Fibroblast of lung (primary cell): ENCODE measurements at regions not wholly inside any gene's neighbourhood (a gene's known extent, or its start where the extent isn't known, plus 50 kb on each side); places are given as distances from the start of the nearest gene placed in this dataset.

ENCODE experiments used
- DNase-seq, 2 donors: peaks; one replicate each; pipeline versions ENCODE4 v3.0.0 to v3.0.0-alpha.2; 2010; ENCODE audit warnings: low read depth in 2 of 2
- H2AFZ ChIP-seq: 2 replicates; pipeline ENCODE4 v1.5.1; 2012; ENCODE audit warnings: low read length, control low read depth, inconsistent platforms
- H3K27ac ChIP-seq: 2 replicates; pipeline ENCODE4 v1.5.1; 2011; ENCODE audit warnings: low read length, control low read depth; ENCODE audit not compliant: insufficient read depth
- H3K27me3 ChIP-seq: 2 replicates; pipeline ENCODE4 v1.5.1; 2011; ENCODE audit warnings: mild to moderate bottlenecking, low read length; ENCODE audit not compliant: control insufficient read depth, insufficient read depth
- H3K36me3 ChIP-seq: 2 replicates; pipeline ENCODE4 v1.5.1; 2011; ENCODE audit warnings: low read length; ENCODE audit not compliant: control insufficient read depth, insufficient read depth
- H3K4me1 ChIP-seq: 2 replicates; pipeline ENCODE4 v1.5.1; 2011; ENCODE audit warnings: low read length; ENCODE audit not compliant: control insufficient read depth, insufficient read depth; ENCODE audit errors: extremely low read depth
- H3K4me2 ChIP-seq: 2 replicates; pipeline ENCODE4 v1.5.1; 2011; ENCODE audit warnings: low read length, control low read depth; ENCODE audit not compliant: insufficient read depth; ENCODE audit errors: extremely low read depth
- H3K4me3 ChIP-seq, 4 experiments: fragments of 200-600 bp in 1 of 4; sonication (generic) in 1 of 4; replicated peaks in 1 of 4; 2 replicates each; pipeline ENCODE4 v1.5.1; 2011 to 2016; ENCODE audit warnings: low read length in 4 of 4, low read depth in 3 of 4, mild to moderate bottlenecking in 3 of 4, control low read depth in 2 of 4, inconsistent platforms in 1 of 4, mixed read lengths in 1 of 4; ENCODE audit not compliant: insufficient read depth in 1 of 4; ENCODE audit errors: control extremely low read depth in 1 of 4
- H3K79me2 ChIP-seq: 2 replicates; pipeline ENCODE4 v1.5.1; 2012; ENCODE audit warnings: mild to moderate bottlenecking, low read length, inconsistent platforms; ENCODE audit not compliant: control insufficient read depth, insufficient read depth
- H3K9ac ChIP-seq: 2 replicates; pipeline ENCODE4 v1.5.1; 2011; ENCODE audit warnings: mild to moderate bottlenecking, low read length, control low read depth; ENCODE audit not compliant: insufficient read depth
- H3K9me3 ChIP-seq: 2 replicates; pipeline ENCODE4 v1.5.1; 2012; ENCODE audit warnings: low read depth, low read length; ENCODE audit not compliant: control insufficient read depth, insufficient read depth
- H4K20me1 ChIP-seq: 2 replicates; pipeline ENCODE4 v1.5.1; 2011; ENCODE audit warnings: low read length; ENCODE audit not compliant: control insufficient read depth, insufficient read depth; ENCODE audit errors: extremely low read depth
- EZH2 ChIP-seq: IDR thresholded peaks from 2 replicates; pipeline ENCODE4 v1.5.1; 2012; ENCODE audit warnings: low read length, control low read depth, mild to moderate bottlenecking; ENCODE audit errors: missing control alignments
- TF ChIP-seq, protein P1 (sequence below), 2 donors: IDR thresholded peaks in 1 of 2; conservative IDR thresholded peaks in 1 of 2; 1 replicate in 1 of 2; 2 replicates in 1 of 2; pipeline ENCODE4 v1.5.1; 2011 to 2012; ENCODE audit warnings: low read length in 2 of 2, control low read depth in 1 of 2, inconsistent platforms in 1 of 2, low read depth in 1 of 2, mild to moderate bottlenecking in 1 of 2

DNA sequence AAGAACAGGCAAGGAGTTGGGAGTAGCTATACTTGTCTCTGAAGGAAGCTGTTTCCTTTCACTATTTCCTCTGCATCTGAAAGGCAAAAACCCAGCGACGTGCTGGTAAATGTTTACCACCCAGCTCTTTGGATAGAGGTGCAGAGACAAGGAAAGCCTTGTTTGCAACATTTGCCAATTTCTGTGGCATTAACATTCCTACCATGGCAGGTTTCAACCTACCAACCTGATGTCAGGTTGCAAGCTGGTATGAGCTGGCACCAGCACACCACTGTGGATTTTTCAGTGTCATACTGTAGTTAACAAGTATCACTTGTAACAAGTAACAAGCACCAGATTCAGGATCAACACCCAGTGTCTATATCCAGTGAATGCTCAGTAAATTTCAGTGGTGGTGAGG lies 294.8 kb upstream of the TMPO start:
- H3K79me2 ChIP-seq = no peaks in the 10 kb centered on the region
- H3K4me1 ChIP-seq = no peaks in the 10 kb centered on the region
- TF ChIP-seq EZH2 = no peak
- no peak overlapping the region for H3K4me2 ChIP-seq
- H3K36me3 ChIP-seq = no peaks in the 10 kb centered on the region
- H2AFZ ChIP-seq = no peak overlapping the region
- H3K9ac ChIP-seq = no peak overlapping the region
- H4K20me1 ChIP-seq = no peaks in the 10 kb centered on the region
- no peak for DNase-seq
- H3K27me3 ChIP-seq = no peaks in the 10 kb centered on the region
- H3K9me3 ChIP-seq = no peaks in the 10 kb centered on the region
- no peak overlapping the region for H3K4me3 ChIP-seq
- H3K27ac ChIP-seq = no peak overlapping the region

DNA sequence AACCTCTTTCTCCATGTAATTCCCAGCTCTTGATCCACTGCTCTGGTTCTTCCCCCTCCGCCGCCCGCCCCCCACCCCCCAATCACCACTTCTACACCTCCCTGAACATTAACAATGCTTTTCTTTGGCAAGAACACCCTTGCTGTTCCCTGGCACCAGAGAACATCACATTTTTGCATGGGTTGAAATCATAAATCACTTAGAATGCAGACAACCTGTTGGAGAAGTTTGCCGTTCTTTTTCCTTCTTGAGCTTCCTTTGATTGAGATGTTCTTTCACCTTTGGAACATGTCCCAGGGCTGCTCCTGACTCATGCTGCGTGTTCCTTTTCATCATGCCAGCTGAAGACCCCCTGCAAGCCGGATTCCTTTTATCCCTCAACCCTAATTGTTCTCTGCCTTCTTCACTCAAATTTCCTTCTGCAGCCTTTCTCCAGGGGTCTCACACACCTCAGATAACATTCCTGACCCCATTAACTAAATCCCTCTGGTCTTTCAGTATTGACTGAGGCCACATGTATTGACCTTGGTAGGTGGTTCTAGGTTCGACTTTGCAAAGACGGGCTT lies 294.1 kb upstream of the TMPO start:
- no peaks in the 10 kb centered on the region for H3K79me2 ChIP-seq
- no peaks in the 10 kb centered on the region for H3K36me3 ChIP-seq
- no peaks in the 10 kb centered on the region for H3K27me3 ChIP-seq
- no peaks in the 10 kb centered on the region for H3K9me3 ChIP-seq
- no peak overlapping the region for H3K27ac ChIP-seq
- H4K20me1 ChIP-seq = no peaks in the 10 kb centered on the region
- H3K4me3 ChIP-seq = no peak overlapping the region
- TF ChIP-seq, protein P1, sequence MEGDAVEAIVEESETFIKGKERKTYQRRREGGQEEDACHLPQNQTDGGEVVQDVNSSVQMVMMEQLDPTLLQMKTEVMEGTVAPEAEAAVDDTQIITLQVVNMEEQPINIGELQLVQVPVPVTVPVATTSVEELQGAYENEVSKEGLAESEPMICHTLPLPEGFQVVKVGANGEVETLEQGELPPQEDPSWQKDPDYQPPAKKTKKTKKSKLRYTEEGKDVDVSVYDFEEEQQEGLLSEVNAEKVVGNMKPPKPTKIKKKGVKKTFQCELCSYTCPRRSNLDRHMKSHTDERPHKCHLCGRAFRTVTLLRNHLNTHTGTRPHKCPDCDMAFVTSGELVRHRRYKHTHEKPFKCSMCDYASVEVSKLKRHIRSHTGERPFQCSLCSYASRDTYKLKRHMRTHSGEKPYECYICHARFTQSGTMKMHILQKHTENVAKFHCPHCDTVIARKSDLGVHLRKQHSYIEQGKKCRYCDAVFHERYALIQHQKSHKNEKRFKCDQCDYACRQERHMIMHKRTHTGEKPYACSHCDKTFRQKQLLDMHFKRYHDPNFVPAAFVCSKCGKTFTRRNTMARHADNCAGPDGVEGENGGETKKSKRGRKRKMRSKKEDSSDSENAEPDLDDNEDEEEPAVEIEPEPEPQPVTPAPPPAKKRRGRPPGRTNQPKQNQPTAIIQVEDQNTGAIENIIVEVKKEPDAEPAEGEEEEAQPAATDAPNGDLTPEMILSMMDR (conservative IDR thresholded peaks at IDR 0.05 in 1 of 2, IDR thresholded peaks at IDR 0.05 in 1 of 2; ENCODE audit: low read depth in 1 of 2, low read length in 2 of 2) = no peak
- no peak for TF ChIP-seq EZH2
- DNase-seq = peak in 1 of 2 donors; percentile 70
- no peak overlapping the region for H3K4me2 ChIP-seq
- H3K9ac ChIP-seq = no peak overlapping the region
- H3K4me1 ChIP-seq = no peaks in the 10 kb centered on the region
- no peak overlapping the region for H2AFZ ChIP-seq

DNA sequence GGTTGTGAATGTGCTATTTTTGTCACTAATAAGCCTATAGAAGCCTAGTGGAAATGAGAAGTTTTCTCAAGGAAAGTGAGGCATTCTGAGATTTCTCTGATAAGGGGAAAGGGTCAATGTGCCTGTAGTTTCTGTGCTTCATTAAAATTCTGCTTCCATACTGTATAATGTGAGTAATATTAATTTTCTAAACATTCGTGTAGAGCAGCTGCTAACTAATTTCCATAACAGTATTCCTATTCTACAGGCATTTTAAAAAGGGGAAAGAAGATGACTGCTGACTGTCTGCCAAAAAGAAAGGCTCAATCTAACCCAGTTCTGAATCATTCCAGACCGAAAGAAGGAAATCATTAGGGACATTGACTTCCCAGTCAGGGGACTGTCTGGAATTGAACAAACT lies 293.3 kb upstream of the TMPO start:
- H3K27ac ChIP-seq = no peak overlapping the region
- no peaks in the 10 kb centered on the region for H3K27me3 ChIP-seq
- no peaks in the 10 kb centered on the region for H3K9me3 ChIP-seq
- no peak overlapping the region for H2AFZ ChIP-seq
- TF ChIP-seq, protein P1 (conservative IDR thresholded peaks at IDR 0.05 in 1 of 2, IDR thresholded peaks at IDR 0.05 in 1 of 2; ENCODE audit: low read depth in 1 of 2, low read length in 2 of 2) = no peak
- no peak for TF ChIP-seq EZH2
- no peak overlapping the region for H3K4me3 ChIP-seq
- no peak overlapping the region for H3K9ac ChIP-seq
- H3K4me1 ChIP-seq = no peaks in the 10 kb centered on the region
- no peak for DNase-seq
- no peak overlapping the region for H3K4me2 ChIP-seq
- H3K79me2 ChIP-seq = no peaks in the 10 kb centered on the region
- no peaks in the 10 kb centered on the region for H4K20me1 ChIP-seq
- no peaks in the 10 kb centered on the region for H3K36me3 ChIP-seq
